Mucosa of gallbladder (tissue), 1 donor: ENCODE measurements at regions not wholly inside any gene's neighbourhood (a gene's known extent, or its start where the extent isn't known, plus 50 kb on each side); places are given as distances from the start of the nearest gene placed in this dataset.

Experiments used
- DNase-seq: peaks from one replicate; pipeline ENCODE4 v3.0.0-alpha.2; 2020; ENCODE audit warnings: low spot score
- donor health status: DM: no; HTN: no; CAD: no.

DNA sequence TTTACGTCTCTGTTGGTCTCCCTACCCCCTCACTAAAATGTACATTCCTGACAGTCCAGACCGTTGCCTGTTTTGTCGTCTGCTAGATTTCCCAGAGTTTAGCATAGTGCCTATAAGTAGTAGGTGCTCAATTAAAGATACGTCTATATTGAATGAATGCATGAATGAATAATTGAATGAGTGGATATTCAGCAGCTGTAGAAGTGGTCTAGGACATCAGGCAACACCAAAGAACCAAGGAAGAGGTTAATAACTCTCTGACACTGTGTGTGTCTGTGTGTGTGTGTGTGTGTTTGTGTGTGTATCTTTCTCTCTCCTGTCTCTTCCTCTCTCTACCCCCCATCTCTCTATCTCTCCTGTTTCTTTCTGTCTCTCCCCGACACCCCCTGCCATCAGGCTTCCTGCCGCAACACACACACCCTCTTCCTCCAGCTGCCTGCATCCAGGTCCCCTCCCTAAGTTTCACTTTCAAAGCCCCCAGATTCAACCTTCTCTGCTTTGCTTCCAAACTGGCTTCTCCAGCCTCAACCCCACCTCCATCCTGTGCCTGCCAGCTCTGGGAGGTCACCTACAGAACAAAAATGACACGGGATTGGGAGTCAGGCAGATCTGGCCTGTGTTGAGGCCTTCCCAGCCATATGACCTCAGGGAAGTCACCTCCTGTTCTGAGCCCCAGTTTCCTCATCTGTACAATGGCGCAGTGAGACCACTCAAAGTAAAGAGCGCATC, 119.9 kb upstream of the NCOR2 start:
- DNase-seq, result no peak

DNA sequence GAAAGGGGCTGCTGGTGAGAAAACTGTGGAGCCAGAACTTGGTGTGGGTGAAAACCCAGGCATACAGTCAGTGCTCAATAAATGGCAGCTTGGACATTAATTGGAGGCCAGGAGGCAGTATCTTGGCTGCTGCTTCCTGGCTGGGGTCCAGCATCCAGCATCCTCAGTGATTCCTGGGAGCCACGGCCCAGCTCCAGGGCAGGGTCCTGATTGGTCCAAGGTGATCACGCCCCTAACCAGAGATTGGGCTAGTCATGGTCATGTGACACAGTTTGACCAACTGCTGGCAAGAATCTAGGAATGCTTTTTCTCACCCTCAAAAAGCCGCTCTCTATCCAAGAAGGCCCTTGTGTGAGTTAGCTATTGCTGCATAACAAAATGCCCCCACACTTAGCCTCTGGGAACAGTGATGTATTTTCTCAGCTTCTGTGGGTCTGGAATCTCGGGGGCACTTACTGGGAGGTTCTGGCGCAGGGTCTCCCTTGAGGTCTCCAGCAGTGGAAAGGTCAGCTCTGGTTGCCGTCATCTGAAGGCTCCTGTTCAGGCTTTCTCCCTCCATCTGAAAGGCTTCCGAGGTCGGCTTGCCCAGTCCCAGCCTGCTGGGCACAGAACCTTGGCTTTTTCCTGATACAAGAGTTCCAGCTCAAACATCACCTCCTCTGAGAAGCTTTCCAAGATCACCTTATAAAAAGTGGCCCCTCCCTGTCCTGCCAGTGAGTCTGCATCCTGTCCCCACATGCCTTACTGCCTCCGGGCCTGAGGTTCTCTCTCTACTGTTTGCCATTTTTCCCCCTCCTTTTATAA, 119.2 kb upstream of the NCOR2 start:
- no peak for DNase-seq

DNA sequence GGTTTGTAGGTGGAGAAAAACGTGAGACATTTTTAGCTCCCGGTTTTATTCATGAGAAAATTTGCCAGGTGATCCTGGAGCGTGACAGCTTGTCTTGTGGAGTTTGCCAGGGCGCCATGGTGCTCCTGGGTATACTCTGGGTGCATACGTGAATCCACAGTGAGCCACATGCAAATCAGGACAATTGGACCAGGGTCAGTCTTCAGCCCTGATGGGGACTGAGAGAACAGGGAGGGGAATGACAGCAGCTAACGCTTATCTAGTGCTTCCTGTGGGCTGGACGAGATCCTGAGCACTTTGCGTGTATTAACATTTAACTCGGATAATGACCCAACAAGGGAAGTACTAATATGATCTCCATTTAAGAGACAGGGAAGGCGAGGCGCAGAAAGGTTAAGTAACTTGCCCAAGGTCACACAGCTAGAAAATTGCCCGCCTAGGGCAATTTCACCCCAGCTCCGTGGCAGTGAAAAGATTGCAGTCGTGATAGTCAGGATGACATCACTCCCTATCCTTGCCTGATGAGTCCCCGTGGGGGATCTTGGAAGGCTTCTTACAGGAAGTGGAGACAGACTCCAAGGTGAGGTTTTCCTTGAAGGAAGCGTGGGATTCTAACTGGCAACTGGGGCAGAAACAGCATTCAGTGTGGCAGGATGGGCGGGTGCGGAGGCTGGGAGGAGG, 118.4 kb upstream of the NCOR2 start:
- DNase-seq, result no peak

DNA sequence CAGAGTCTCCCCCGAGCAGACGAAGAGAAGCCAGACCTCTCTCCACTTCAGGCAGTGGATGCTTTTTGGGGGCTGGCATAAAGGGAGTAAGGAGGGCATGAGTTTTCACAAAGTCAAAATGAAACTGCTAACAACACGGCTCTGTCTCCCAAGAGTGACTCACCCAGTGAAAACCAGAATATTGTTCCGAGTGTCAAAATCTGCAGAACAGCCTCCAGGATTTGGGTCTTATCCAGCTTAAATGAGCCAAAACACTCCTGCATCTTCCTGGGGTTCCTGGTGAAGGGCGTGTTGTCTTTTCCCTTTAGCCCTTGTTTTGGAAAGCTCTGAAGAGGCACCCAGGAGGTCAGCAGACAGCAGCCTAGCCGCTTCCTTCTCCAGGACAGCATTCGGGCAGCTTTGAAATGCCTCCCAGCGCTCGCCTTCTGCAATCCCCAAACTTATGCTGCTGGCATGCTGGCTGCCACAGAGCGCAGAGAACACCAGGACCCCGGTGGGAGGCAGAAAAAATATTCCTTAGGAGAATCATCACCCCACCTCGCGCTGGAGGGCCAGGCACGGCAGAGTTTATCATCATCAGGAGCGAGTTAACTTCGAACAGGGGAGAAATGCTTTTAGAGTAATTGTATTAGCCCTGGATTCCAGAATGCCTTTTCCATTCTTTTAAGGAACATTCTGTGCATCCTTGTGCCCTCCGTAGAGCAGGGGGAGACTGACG, 117.7 kb upstream of the NCOR2 start:
- no peak for DNase-seq

GRCh38 chr12:124684496-124684895, 117.1 kb upstream of the NCOR2 start:
- no peak for DNase-seq

DNA sequence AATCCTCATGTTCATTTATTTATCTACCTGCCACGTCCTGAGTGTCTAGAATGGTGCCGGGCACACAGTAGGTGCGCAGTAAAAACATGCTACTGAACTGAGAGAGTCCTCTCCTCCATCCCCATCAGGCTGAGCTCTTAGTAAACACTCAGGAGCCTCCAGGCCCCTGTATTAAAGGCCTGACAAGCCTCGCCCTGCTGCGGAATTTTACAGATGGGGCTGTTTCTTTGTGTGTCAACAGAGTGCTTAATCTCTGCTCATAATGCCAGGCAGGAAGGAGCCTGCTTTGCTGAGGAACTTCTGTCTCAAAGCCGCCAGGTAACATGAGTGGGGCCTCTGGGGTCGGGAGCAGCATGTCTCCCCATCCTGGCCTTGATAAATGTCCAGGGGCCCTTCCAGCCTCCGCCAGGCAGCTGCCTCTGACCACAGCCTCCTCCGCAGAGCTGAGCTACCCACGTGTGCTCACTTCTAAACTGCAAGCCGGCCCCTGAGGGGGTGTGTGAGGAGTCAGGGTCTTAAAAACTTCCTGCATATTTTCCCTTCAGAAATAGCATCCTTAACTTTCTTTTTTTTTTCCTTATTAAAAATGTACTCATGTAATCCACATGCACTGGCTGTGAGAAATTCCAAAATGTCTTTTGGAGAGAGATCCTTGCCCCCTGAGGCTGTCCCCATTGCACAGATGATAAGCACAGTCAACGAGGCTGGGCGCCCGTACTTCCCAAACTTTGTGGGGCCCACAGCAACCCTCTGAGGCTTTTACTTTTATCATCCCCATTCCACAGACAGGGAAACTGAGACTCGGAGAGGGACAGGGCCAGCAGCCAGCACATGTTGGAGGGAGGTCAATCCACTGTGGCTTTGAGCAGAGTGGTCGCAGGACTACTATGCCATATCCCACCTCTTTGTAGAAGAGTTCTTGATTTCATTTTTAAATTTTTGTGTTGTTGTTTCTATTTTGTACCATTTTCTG, 116.0 kb upstream of the NCOR2 start:
- DNase-seq, result peak; percentile 54

- no peak for DNase-seq
Observed at GRCh38 chr12:124682425-124683151, 115.2 kb upstream of the NCOR2 start.

- DNase-seq, result no peak
Observed at GRCh38 chr12:124681779-124682391, 114.5 kb upstream of the NCOR2 start.

- DNase-seq, result peak; percentile 46
Observed at GRCh38 chr12:124680863-124681778, 113.7 kb upstream of the NCOR2 start.

DNA sequence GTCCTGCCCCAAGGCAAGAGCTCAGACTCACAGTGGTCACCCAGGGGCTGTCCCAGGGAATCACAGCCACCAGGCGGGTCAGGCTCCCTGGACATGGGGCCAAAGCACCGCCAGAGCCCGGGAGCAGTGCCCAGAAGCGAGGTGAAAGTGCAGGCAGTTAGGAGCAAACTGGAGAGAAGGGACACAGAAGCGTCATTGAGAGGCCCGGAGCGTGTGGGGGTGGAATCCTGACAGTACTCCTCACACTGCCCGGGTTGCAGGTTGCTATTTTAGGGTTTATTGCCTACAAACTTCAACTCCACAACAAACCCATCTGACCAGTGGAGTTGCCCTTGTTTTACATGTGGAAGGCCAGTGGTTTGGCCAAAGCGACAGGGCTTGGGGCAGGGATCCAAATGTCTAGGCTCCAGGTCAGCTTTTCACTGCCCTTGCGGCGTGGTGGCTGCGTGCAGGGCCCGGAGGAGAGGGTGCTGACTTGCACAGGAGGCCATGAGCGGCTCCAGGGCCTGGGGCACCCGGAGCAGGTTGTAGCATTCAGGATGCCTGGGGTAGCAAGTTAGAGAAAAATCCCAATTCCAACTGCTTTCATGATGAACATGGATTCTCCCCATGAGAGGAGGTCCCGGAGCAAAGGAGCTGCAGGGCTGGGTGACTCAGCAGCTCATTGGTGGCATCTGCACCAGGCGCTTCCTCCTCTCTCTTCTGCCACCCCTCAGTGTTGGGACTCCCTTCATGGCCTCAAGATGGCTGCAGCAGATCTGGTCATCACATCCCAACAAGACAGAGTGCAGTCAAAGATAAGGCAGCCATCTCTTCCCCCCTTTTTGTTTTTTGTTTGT, 112.3 kb upstream of the NCOR2 start:
- DNase-seq, result peak; percentile 58

DNA sequence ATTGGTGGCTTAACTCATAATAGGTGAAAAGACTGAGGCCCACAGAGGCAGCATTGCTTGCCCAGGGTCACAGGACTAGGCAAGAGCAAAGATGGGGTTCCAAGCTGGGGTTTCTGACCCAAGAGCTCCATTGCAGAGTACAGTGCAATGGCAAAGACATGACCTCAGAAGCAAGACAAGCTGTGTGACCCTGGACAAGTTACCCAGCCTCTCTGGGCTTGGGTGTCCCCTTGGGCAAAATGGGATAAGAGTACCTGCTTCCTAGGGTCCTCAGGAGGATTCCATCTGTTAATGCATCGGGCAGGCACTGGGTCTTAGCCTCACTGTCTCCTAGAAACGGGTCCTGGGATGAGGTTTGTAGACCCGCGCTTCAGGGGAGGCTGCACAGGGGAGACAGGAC, 111.6 kb upstream of the NCOR2 start:
- no peak for DNase-seq

GRCh38 chr12:124678421-124678893, 111.0 kb upstream of the NCOR2 start:
- no peak for DNase-seq

DNA sequence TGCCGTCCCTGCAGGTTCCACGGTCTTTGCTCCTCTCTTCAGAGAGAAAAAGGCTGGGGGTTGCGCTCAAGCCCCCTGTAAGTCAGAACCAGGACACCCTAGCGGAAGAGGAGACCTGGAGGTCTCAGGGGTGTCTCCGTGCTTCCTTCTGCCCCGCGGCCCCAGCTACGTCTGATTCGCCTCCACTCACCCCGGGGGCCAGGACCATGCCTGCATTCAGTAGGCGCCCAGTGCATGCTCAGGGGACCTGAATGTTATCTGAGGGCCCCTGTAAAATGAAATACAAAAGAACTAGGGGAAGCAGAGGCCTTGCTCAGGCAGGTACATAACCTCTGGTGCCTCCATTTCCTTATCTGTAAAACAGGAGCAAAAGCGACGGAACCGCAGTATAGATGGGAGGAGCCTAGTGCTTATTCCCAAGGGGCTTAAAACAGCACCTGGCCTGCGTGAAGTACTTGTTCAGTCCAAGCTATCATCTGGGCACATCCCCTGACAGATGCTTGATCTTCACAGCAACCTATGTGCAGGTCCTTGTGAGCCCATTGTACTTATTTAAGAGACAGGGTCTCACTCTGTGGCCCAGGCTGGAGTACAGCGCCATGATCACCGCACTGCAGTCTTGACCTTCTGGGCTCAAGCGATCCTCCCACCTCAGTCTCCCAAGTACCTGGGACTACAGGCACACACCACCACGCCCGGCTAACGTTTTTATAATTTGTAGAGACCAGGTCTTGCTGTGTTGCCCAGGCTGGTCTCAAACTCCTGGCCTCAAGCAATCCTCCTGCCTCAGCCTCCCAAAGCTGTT, 110.3 kb upstream of the NCOR2 start:
- no peak for DNase-seq

DNA sequence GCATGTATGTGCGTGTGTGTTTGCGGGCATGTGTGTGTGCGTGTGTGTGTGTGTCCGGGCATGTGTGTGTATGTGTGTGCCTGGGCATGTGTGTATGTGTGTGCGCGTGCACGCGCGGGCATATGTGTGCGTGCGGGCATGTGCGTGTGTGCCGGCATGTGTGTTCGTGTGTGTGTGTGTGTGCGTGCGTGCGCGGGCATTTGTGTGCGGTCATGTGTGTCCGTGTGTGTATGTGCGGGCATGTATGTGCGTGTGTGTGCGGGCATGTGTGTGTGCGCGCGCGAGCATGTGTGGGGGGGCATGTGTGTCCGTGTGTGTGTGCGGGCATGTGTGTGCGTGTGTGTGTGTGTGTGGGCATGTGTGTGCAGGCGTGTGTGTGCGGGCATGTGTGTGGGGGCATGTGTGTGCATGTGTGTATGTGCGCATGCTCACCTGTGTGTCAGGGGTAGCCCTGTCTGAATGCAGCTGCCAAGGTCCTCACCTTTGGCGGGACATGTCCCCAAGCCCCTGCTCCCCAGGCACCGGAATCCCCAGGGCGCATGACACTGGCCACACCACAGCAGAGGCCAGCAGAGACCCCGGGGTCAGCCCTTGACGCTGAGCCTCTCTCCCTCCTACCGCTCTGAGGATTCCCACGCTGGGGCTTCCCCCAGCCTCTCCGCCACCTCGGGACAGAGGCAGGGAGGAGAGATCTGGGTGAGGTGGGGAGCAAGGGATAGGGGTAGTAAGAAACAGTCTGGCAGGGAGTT, 109.5 kb upstream of the NCOR2 start:
- no peak for DNase-seq

GRCh38 chr12:124675881-124676713, 108.7 kb upstream of the NCOR2 start:
- DNase-seq, result no peak
